Activated T-cell treated with anti-CD3 and anti-CD28 coated beads for 24 hours (primary cell): ENCODE measurements at regions not wholly inside any gene's neighbourhood (a gene's known extent, or its start where the extent isn't known, plus 50 kb on each side); places are given as distances from the start of the nearest gene placed in this dataset.
"Not testable (repeated sequence)": the region's sequence is repeated elsewhere in the genome, so short reads cannot be mapped to it uniquely, and the experiment has no call there.

Experiments used
- DNase-seq: peaks from one replicate; pipeline ENCODE4 v3.0.0-alpha.2; 2020; ENCODE audit warnings: low read depth

GRCh38 chr15:66964111-66964738, 101.2 kb upstream of the SMAD3 start:
- DNase-seq, result no peak

GRCh38 chr15:66964791-66965190, 100.6 kb upstream of the SMAD3 start:
- no peak for DNase-seq

DNA sequence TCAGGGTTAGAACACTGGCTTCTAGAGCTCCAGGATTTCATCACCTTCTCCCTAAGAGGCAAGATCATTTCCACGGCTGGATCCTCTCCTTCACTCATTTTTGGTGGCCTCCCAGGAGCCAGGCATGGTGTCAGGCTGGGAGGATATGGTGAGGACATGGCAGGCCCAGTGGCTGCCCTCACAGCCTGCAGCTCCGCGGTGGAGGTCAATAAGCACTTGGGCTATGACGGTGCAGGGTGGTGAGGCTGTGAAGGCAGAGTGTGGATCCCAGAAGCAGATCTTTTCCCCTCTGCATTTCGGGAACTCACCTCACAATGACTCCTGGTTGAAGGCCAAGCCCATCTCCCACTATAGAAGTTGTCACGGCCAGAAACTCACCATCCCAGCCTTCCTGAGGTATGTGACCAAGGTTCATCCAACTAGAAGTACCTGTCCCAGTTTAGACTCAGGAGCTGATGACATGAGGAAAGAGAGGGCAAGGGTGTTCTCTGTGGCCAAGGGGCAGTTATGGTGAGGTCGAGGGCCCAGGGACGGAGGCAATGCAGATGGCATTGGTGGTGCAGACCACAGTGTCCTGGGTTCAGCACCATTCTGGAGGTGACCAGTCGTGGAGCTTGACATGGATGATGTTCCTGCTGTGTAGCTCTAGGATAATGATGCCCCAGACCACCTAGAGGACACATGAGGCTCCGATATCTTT, 100.1 kb upstream of the SMAD3 start:
- DNase-seq, result no peak

GRCh38 chr15:66966256-66966655, 99.1 kb upstream of the SMAD3 start:
- no peak for DNase-seq

GRCh38 chr15:66968806-66969596, 96.4 kb upstream of the SMAD3 start:
- DNase-seq, result no peak

DNA sequence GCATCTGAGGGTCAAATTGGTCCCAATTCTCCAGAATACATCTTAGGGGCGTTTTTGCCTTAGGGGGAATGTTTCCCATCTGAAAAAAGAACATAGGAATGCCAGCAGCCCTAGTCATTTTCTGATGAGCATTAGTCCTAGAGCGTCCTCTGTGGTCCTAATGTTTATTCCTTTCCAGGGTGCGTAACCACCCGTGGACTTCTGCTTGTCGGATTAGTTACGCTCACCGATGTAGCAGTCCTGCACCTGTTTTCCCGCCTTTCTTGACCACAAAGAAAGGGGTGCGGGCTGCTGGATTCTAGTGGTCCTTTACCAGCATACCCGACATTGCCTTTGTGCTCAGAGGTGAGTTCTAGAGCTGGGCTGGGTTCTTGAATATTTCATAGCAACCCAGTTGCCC, 91.3 kb upstream of the SMAD3 start:
- DNase-seq, result not testable (repeated sequence)

- not testable (repeated sequence) for DNase-seq
These were observed 89.2 kb upstream of the SMAD3 start for GRCh38 chr15:66976106-66976640.

DNA sequence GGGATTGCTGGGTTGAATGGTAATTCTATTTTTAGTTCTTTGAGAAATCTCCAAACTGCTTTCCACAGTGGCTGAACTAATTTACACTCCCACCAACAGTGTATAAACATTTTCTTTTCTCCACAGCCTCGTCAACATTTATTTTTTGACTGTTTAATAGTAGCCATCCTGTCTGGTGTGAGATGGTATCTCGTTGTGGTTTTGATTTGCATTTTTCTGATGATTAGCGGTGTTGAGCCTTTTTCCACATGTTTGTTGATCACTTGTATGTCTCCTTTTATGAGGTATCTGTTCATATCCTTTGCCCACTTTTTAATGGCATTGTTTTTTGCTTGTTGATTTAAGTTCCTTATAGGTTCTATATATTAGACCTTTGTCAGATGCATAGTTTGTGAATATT, 85.1 kb upstream of the SMAD3 start:
- DNase-seq, result not testable (repeated sequence)

GRCh38 chr15:66981771-66982170, 83.6 kb upstream of the SMAD3 start:
- no peak for DNase-seq

GRCh38 chr15:66982250-66982649, 83.2 kb upstream of the SMAD3 start:
- no peak for DNase-seq

DNA sequence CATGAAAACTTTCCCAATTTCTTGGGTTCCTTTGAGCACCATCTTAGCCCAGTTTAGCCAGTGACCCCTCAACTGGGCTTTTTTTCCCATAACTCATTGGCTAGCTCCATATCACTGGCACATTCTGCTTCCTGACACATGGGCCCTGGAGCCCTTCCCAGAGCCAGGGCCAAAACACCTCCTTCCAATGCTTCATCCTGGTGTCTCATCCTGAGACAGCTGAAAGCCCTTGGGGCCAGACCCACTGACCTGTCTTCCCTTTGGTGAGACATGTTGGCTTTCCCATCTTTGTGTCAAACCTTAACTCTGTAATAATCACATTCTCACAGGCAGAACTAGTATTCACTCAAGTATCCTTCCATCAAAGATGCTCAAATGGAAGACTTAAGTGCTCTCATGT, 82.6 kb upstream of the SMAD3 start:
- no peak for DNase-seq

GRCh38 chr15:66985653-66986052, 79.7 kb upstream of the SMAD3 start:
- no peak for DNase-seq

DNA sequence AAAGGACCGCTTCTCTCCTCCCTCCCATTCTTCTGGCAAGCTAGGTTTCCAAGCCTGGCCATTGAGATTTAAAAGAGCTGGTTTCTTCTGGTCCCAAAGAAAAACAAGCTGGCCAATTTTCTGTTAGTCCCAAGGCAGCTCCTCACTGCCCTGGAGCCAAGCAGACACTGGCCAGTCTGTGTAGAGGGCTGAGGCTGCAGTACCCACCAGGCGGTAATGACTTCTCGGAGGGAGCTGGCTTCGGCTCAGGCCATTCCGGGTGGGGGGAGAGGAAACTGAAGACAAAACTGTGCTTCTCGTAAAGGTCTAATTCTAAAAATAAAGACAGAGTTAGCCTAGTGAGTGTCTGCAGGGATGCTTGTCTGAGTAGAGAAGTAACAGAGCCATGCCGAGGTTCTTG, 78.5 kb upstream of the SMAD3 start:
- no peak for DNase-seq

DNA sequence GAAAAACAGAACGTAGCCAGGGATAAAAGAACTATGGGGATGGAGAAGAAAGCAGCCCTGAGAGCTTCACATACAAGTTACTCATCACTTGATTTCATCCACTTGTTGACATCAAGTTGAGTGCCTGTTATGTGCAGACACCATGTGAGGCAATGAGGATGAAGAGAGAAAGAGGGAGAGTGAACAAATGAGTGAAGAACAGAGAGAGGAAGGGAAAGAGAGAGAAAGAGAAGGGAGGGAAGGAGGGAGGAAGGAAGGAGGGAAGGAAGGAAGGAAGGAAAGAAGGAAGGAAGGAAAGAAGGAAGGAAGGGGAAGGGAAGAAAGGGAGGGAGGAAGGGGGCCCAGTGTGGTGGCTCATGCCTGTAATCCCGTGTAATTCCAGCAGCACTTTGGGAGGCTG, 72.3 kb upstream of the SMAD3 start:
- no peak for DNase-seq

DNA sequence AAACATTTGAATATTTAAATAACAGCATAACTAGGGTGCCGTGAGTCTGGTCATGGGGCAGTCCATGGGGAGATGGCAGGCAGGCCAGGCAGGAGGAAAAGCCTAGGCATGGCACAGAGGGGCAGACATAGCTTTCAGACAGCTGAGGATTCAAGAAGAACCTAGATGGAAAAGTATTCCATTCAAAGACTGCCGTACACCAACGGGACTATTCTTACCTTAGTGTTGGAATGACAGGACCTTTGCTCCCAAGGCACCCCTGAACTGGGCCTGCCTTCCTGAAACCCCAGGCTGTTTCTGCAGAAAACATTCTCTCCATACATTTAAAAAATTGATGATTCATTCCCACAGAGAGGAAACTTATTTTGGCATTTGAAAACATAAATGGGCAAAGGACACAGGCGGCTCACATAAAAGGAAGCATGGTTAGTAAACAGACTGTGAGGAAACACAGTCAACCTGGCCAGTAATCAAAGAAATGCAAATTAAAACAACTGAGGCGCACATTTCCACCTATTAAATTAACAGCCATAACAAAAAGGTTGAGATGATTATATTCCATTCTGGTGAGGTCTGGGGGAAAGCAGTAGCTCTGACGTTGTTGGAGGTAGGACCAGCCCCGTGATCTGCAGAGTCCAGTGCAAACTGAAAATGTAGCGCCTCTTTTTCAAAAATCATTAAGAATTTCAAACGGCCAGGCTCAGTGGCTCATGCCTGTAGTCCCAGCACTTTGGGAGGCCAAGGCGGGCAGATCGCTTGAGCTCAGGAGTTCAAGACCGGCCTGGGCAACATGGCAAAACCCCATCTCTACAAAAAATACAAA, 71.3 kb upstream of the SMAD3 start:
- no peak for DNase-seq

- no peak for DNase-seq
These were observed 70.3 kb upstream of the SMAD3 start for GRCh38 chr15:66994927-66995656.

GRCh38 chr15:66996094-66996493, 69.3 kb upstream of the SMAD3 start:
- no peak for DNase-seq

DNA sequence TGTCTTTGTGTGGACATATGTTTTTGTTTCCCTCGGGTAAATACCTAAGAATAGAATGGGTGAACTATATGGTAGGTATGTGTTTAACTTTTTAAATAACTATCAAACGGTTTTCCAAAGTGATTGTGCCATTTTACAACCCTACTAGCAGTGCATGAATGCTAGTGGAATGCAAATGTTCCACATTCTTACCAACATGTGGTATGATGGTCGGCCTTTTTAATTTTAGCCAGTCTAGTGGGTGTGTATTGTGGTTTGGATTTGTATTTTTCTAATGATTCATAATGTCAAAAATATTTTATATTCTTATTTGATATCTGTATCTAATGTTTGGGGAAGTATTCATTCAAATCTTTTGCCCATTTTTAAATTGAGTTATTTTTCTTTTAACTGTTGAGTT, 68.2 kb upstream of the SMAD3 start:
- no peak for DNase-seq

DNA sequence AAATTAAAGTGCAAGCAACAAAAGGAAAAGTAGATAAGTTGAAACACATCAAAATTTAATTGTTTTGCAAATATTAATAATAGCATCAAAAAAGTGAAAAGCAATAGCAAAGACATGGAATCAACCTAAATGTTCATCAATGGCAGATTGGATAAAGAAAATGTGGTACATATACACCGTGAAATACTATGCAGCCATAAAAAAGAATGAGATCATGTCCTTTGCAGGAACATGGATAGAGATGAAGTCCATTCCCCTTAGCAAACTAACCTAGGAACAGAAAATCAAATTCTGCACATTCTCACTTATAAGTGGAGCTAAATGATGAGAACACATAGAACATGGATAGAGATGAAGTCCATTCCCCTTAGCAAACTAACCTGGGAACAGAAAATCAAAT, 67.2 kb upstream of the SMAD3 start:
- not testable (repeated sequence) for DNase-seq

GRCh38 chr15:66999046-66999968, 66.1 kb upstream of the SMAD3 start:
- DNase-seq, result no peak
